Stimulated activated CD8-positive, alpha-beta memory T cell treated with anti-CD3 and anti-CD28 coated beads, Interleukin-4, amount 100 ng/mL, for 24 hours (primary cell): ENCODE measurements at regions not wholly inside any gene's neighbourhood (a gene's known extent, or its start where the extent isn't known, plus 50 kb on each side); places are given as distances from the start of the nearest gene placed in this dataset.

Experiments used
- DNase-seq: peaks from one replicate; pipeline ENCODE4 v3.0.0-alpha.2; 2020; ENCODE audit warnings: low read depth

DNA sequence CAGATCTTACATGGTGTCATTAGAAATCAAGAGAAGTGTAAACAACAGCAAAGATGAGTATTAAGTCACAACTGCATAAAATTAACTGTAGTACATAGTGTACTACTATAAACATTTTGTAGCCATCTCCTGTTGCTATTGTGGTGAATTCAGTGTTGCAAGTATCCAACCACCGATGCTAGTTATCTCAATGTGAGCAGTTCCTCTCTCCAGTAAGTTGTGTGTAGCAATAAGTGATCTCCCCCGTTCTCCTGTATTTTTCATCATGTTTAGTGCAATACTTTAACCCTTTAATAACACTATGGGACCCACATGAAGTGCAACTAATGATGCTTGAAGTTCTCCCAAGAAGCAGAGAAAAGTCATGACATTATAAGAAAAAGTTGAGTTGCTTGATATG, 264.7 kb upstream of the KCNH8 start:
- DNase-seq, result no peak

DNA sequence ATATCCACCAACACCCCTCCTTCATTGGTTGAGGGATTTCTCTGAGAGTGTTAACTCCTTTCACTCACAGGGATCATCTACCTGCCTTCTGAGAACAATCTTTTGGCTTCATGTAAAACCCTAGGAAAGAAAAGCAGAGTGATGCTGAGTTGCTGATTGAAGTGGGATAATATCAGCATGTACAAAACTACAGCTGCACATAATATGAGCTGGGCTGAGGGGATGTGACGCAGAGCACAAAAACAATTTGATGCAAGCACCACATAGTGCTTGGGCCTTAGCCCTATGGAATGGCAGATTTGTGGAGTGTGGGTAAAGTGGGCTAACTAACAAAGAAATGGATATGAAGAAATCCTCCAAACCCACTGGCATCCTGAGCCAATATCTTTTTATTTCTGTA, 267.6 kb upstream of the KCNH8 start:
- DNase-seq, result no peak

DNA sequence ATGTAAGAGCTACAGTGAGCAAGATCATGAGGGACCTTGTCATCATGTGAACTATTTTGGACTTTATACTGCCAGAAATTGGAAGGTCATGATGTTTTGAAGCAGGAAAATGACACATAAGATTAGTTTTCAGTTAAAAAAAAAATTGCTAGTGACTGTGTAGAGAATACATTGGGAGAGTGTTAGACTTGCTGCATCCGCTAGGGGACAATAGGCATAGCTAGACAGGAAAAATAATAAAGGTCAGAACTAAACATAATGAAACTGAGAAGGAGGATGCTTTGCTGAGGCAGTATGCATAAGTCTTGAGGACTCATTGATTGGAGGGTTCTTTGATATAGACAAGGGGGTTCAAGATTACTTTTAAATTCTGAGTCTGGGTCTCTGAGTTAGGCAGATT, 275.8 kb upstream of the KCNH8 start:
- DNase-seq, result no peak

DNA sequence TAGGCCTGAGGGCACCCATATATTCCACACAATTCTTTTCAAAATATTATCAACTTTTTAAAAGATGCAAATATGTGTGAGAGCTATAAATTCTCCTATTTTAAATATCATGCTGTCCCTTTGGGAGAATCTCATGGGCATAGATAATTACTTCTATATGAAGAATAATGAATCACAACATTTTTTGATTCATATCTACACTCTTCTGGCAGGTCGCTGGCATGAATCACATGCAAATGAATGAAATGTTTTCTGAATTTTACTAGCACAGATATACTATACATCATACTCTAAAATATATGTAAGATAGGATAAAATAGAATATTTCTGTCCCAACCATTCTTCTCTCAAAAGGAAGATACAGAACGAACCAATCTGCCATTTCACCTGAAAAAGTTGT, 277.7 kb upstream of the KCNH8 start:
- no peak for DNase-seq

DNA sequence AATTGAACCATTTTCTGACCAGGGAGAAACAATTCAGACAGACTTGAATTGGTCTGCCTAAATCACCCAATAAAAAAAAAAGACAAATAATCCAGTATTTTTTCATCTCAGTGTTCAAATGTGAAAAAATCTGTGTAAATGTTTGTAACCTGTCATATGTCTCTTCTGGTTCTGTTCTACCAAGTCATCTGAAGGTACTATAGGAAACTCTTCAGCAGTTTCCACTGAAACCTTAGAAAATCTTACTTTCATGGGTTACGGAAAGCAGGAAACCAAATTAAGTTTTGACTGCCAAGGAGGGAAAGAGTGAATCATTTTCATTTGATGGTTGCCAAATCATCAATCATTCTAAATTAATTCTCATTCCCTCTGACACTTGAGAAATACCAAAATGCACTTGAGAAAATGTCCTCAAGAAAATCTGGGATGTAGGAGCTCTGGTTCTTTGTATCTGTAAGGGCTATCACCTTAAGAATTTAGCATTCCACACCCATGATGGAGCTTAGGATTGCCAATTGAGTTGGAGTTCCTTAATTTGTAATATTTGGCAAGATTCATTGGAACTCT, 278.2 kb upstream of the KCNH8 start:
- no peak for DNase-seq

DNA sequence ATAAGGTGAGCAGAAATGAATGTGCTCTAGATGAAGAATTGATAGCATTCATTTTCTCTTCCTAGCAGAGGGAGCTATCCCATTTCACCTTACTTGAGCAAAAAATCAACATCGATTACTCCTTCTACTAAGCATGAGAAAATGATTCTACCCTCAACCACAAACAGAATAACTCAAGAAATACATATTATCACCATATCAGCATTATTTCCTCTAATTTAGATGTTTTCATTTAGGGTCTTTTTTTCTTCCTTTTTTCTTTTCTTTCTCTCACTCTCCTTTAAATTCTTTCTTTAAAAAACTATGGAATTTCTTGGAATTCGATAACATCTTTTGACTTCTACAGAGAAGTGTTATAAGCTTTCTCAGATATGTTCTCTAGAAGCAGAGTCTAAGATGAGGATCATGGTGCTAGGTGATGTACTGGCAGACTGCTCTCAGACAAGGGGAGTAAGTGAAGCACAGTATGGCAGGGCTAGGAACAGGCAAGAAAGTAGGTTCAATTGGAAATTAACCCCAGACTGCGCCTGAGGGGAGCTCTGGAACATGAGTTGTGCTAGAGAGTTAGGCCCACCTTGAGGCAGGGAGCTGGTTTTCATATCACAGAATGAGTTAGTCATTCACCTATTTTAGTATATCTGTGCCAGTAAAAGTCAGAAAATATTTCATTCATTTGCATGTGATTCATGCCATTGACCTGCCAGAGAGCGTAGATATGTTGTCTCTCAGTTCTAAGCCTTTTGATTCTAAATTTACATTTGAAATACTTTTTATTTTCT, 279.2 kb upstream of the KCNH8 start:
- DNase-seq, result no peak

DNA sequence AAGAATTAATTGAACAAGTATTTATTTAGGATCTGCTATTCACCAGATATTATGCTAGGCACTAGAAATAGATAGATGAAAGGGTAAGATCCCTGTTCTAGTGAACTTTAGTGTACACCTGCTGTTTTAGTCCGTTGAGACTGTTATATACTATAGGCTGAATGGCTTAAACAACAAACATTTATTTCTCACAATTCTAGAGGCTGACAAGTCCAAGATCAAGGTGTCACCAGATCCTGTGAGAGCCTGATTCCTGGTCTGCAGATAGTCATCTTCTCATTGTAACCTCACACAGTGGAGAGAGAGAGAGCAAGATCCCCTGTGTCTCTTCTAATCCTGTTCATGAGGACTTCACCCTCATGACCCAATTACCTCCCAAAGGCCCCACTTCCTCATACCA, 281.4 kb upstream of the KCNH8 start:
- DNase-seq, result no peak

- no peak for DNase-seq
These were observed 283.2 kb upstream of the KCNH8 start for GRCh38 chr3:18864933-18865731.

DNA sequence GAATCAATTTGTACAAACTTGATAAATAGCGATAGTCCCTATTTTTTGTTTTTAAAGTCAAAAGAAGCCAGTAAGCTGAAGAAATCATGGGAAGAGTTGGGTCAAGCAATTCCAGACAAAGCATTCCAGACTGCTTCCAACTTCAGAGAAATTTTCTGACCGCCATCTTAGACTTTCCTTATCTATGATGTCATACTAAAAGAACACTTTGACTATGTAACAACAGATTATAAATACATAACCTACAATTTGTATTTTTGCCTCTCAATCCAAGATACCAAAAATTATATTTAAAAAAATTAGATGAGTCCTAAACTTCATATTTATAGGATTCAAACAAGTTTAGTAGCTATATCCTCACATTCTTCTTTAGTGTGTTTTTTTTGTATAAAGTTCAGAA, 286.2 kb upstream of the KCNH8 start:
- DNase-seq, result no peak

GRCh38 chr3:18861137-18861536, 287.2 kb upstream of the KCNH8 start:
- no peak for DNase-seq

GRCh38 chr3:18853269-18853668, 295.0 kb upstream of the KCNH8 start:
- DNase-seq, result no peak

DNA sequence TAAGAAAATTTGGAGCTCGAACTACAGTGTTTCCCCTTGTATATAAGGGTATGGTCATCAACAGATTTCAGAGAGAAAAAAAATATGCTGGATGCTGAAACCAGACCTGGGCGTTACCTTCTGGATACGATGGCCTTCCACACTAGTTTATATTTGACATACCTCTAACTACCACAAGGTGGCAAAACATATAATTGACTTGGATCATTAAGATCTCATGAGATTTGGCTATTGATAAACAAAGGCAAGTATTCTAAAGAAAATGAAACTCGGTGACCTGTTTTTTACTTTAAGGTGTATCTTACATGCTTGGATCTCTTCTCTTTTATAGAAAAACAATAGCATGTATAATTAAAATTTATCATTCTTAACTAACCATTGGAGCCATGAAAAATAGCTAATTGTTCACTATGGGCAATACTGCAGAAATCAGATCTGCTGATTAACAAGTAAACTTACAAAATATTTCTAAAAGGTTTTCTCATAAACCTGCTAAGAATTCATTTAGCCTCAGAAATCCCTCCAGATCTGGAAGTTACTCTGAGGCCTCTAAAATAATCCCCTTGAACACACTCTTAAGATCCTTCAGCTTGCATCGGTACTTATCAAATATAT, 300.6 kb upstream of the KCNH8 start:
- DNase-seq, result no peak

- DNase-seq, result no peak
These were observed 304.3 kb upstream of the KCNH8 start for GRCh38 chr3:18843983-18844382.

GRCh38 chr3:18843188-18843587, 305.1 kb upstream of the KCNH8 start:
- DNase-seq, result no peak

DNA sequence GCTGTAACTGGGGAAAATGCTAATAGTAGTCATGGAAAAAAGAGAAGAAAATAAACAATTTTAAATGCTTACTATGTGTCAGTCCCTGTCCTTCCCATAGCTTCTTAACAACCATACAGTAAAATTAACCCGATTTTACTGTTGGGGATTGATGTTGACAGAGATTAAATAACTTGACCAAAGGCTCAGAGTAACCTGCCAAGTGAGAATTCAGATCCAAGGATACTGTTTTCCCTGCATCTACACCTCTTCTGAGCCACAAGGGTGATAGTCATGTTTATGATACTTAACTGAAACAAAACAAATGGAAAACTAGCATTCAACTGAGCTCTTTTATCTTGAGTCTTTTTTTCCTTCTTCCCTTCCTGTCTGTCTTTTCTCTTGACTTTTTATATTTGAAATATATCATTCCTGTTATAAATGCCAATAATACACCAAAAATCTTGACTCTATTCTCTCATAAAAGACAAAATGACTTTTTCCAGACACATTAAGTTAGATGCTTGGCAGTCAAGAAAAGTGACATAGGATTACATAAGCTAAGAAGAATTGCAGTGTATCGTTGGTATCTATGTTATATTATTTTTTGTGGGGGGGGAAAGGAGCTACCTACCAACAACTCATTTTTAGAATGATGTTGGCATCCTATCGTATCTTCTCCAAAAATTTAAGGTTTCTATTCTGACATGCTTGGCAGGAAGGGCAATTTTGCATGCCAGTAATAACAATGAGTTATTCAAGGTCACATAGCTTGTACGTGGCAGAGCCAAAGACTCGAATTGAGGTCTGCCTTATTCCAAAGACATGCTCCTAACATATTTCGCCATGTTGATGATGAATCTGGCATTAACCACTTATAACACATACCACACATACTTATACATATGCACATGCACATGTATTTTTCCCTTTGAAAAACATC, 306.6 kb upstream of the KCNH8 start:
- DNase-seq, result no peak

DNA sequence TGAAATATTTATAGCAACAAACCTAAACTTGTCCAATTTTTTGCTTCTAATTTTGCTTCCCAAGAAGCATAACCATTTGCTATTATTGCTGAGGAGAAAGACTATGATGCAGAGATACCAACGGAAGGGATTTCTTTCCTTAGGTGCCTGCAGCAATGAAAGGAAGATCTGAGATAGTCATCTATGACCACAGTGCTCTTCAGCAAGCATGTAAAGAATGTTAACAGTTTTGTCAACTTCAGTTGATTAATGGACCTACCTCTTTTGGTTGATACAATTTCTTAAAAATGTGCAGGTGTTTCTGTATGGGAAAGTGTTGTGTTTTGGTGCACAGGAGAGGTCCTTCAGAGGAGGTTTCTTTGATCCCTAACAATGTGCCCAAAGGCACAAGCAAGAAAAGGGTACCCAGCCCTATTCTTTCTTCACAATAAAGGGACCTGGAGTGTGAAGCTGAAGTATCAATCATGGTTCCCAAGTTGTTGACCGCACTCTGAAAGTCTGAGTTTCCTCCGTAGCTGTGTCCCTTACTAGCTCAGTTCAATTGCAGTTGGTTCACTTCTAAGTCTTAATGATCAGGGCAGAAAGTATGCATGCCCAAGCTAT, 307.7 kb upstream of the KCNH8 start:
- no peak for DNase-seq

DNA sequence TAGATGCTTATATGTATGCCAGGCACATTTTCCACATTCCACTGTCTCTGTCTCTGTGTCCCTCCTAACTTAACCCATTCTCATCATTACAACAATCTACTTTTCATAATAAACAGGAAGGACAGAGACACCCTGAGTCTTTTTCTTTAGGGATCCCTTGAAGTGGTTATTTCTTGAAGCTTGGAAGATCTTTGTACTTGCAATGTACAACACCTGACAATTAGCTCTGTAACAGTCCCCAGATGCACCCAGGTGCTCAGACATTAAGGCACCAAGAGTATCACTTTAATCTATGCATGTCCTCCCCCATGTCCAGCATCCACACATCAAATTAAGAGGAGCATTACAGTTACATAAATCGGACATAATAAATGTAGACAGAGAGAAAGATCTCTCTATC, 309.6 kb upstream of the KCNH8 start:
- DNase-seq, result no peak

DNA sequence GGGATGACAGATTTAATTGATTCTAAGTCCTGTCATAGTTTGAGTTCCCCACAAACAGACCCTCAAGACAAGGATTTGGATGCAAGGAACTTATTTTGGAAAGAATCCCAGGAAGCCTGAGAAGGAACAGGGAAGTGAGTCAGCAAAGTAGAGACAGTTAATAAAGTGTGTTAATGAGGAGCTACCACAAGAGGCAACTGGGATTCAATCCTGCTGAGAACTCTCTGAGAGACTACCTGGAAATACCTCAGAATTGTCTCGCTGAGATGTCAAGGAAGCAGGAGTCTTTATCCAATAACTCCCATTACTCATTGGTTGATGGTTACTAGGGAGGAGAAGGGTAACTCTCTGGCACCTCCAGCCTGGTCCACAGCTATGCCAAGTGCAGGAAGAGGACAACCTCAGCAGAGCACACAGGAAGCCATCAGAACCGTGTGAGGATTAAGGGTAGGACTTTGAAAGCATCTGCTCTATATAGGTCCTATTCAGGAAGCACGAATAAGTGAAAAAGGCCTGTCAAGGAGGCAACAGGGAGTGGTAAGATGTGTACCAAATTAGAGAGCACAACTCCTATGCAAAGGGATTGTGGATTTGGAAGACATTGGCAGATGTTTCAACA, 311.1 kb upstream of the KCNH8 start:
- no peak for DNase-seq

GRCh38 chr3:18835021-18835420, 313.3 kb upstream of the KCNH8 start:
- no peak for DNase-seq

- no peak for DNase-seq
These were observed 318.2 kb upstream of the KCNH8 start for GRCh38 chr3:18830087-18830486.

DNA sequence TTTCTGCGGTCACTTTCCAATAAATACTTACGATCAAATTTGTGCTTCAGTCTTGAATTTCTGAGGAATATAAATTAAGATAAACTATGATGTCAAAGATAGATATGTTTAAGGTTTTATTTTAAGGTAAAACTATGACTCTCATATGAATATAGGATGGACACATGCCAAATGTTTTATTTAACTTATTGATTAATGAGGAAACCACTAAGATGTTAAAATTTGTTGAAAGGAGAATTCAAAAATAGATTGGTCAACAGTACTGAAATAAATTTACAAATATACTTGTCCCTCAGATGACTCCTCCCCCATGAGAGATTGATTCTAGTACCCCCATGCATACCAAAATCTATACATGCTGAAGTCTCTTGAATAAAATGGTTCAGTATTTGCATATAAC, 319.7 kb upstream of the KCNH8 start:
- no peak for DNase-seq
